Vagina (tissue), 2 donors: ENCODE measurements at regions not wholly inside any gene's neighbourhood (a gene's known extent, or its start where the extent isn't known, plus 50 kb on each side); places are given as distances from the start of the nearest gene placed in this dataset.

Experiments
- DNase-seq, 2 donors: peaks; one replicate each; pipeline ENCODE4 v3.0.0-alpha.2; 2017; ENCODE audit errors: extremely low spot score in 2 of 2
- H3K27ac ChIP-seq: fragments of 200-600 bp; sonication (generic); one replicate; pipeline ENCODE4 v1.5.1; 2019
- H3K27me3 ChIP-seq: fragments of 200-600 bp; sonication (generic); one replicate; pipeline ENCODE4 v1.5.1; 2019
- H3K36me3 ChIP-seq, 2 donors: fragments of 200-600 bp; sonication (generic); one replicate each; pipeline ENCODE4 v1.5.1; 2017 to 2019
- H3K4me1 ChIP-seq: fragments of 200-600 bp; sonication (generic); one replicate; pipeline ENCODE4 v1.5.1; 2019
- H3K4me3 ChIP-seq, 2 donors: fragments of 200-600 bp; sonication (generic); 1 replicate in 1 of 2; 2 replicates in 1 of 2; pipeline ENCODE4 v1.5.1; 2016 to 2019
- H3K9me3 ChIP-seq: fragments of 200-600 bp; sonication (generic); one replicate; pipeline ENCODE4 v1.5.1; 2019
- CTCF ChIP-seq, 3 experiments: fragments of 450-650 bp in 2 of 3; fragments of 200-600 bp in 1 of 3; sonication (generic) in 1 of 3; IDR thresholded peaks; one replicate each; pipeline ENCODE4 v1.5.1; 2017 to 2019; ENCODE audit warnings: antibody characterized with exemption in 3 of 3, mild to moderate bottlenecking in 2 of 3, moderate library complexity in 2 of 3
- POLR2A ChIP-seq, 2 donors: fragments of 450-650 bp; IDR thresholded peaks; one replicate each; pipeline ENCODE4 v1.6.1; 2017; ENCODE audit warnings: antibody characterized with exemption in 2 of 2, mild to moderate bottlenecking in 2 of 2, moderate library complexity in 2 of 2
- POLR2AphosphoS5 ChIP-seq, 2 donors: sonication (generic); formaldehyde crosslinking; IDR thresholded peaks; one replicate each; pipeline ENCODE4 v1.9.0; 2017; ENCODE audit warnings: antibody characterized with exemption in 2 of 2, mild to moderate bottlenecking in 2 of 2, low read depth in 1 of 2; ENCODE audit not compliant: insufficient read depth in 1 of 2
- intact Hi-C: fragments of 100-400 bp; cut with DNase I; formaldehyde crosslinking; loops from one replicate; pipeline ENCODE4 v1.15.1; 2023

- no peak overlapping the region for H3K27ac ChIP-seq
- H3K4me3 ChIP-seq = no peak overlapping the region
- intact Hi-C loops = no loop called here
- H3K27me3 ChIP-seq = no peaks in the 10 kb centered on the region
- TF ChIP-seq CTCF (IDR thresholded peaks at IDR 0.05) (no peak), POLR2AphosphoS5 (IDR thresholded peaks at IDR 0.05; ENCODE audit: insufficient read depth in 1 of 2, low read depth in 1 of 2) (no peak), POLR2A (IDR thresholded peaks at IDR 0.05) (no peak)
- H3K4me1 ChIP-seq = no peaks in the 10 kb centered on the region
- H3K9me3 ChIP-seq = no peaks in the 10 kb centered on the region
- no peak for DNase-seq
- no peaks in the 10 kb centered on the region for H3K36me3 ChIP-seq
Observed at GRCh38 chr11:71371674-71372069, 76.5 kb downstream of the DHCR7 start.

GRCh38 chr11:71370895-71371673 is 77.1 kb downstream of the DHCR7 start:
- no peaks in the 10 kb centered on the region for H3K36me3 ChIP-seq
- H3K27me3 ChIP-seq = no peaks in the 10 kb centered on the region
- H3K4me1 ChIP-seq = no peaks in the 10 kb centered on the region
- no peaks in the 10 kb centered on the region for H3K9me3 ChIP-seq
- no peak overlapping the region for H3K4me3 ChIP-seq
- DNase-seq = no peak
- intact Hi-C loops = no loop called here
- TF ChIP-seq POLR2AphosphoS5 (IDR thresholded peaks at IDR 0.05; ENCODE audit: insufficient read depth in 1 of 2, low read depth in 1 of 2) (no peak), CTCF (IDR thresholded peaks at IDR 0.05) (no peak), POLR2A (IDR thresholded peaks at IDR 0.05) (no peak)
- no peak overlapping the region for H3K27ac ChIP-seq

GRCh38 chr11:71370020-71370747 is 78.0 kb downstream of the DHCR7 start:
- no peaks in the 10 kb centered on the region for H3K9me3 ChIP-seq
- H3K4me1 ChIP-seq = no peaks in the 10 kb centered on the region
- H3K27me3 ChIP-seq = no peaks in the 10 kb centered on the region
- intact Hi-C loops = no loop called here
- H3K27ac ChIP-seq = no peak overlapping the region
- H3K36me3 ChIP-seq = no peaks in the 10 kb centered on the region
- no peak overlapping the region for H3K4me3 ChIP-seq
- DNase-seq = no peak
- TF ChIP-seq CTCF (IDR thresholded peaks at IDR 0.05) (no peak), POLR2A (IDR thresholded peaks at IDR 0.05) (no peak), POLR2AphosphoS5 (IDR thresholded peaks at IDR 0.05; ENCODE audit: insufficient read depth in 1 of 2, low read depth in 1 of 2) (no peak)

GRCh38 chr11:71369411-71369810 is 78.8 kb downstream of the DHCR7 start:
- no peaks in the 10 kb centered on the region for H3K36me3 ChIP-seq
- H3K4me1 ChIP-seq = no peaks in the 10 kb centered on the region
- no peak overlapping the region for H3K27ac ChIP-seq
- TF ChIP-seq CTCF (IDR thresholded peaks at IDR 0.05) = no peak
- no peak for TF ChIP-seq POLR2A (IDR thresholded peaks at IDR 0.05)
- TF ChIP-seq POLR2AphosphoS5 (IDR thresholded peaks at IDR 0.05; ENCODE audit: insufficient read depth in 1 of 2, low read depth in 1 of 2) = no peak
- no peaks in the 10 kb centered on the region for H3K9me3 ChIP-seq
- H3K4me3 ChIP-seq = no peak overlapping the region
- no peaks in the 10 kb centered on the region for H3K27me3 ChIP-seq
- intact Hi-C loops = no loop called here
- no peak for DNase-seq

GRCh38 chr11:71368966-71369365 is 79.2 kb downstream of the DHCR7 start:
- Histone ChIP-seq H3K4me3 (no peak overlapping the region), H3K4me1 (no peaks in the 10 kb centered on the region), H3K27me3 (no peaks in the 10 kb centered on the region), H3K9me3 (no peaks in the 10 kb centered on the region), H3K36me3 (no peaks in the 10 kb centered on the region), H3K27ac (no peak overlapping the region)
- no peak for TF ChIP-seq CTCF (IDR thresholded peaks at IDR 0.05)
- no peak for TF ChIP-seq POLR2AphosphoS5 (IDR thresholded peaks at IDR 0.05; ENCODE audit: insufficient read depth in 1 of 2, low read depth in 1 of 2)
- no peak for TF ChIP-seq POLR2A (IDR thresholded peaks at IDR 0.05)
- DNase-seq = no peak
- intact Hi-C loops = no loop called here
